C4-2B (cell line): ENCODE measurements at regions not wholly inside any gene's neighbourhood (a gene's known extent, or its start where the extent isn't known, plus 50 kb on each side); places are given as distances from the start of the nearest gene placed in this dataset.

Experiments
- ZFX ChIP-seq: fragments of 450-650 bp; IDR thresholded peaks from 2 replicates; pipeline ENCODE4 v1.6.1; 2017
- TF ChIP-seq, protein P1 (sequence below): fragments of 450-650 bp; conservative IDR thresholded peaks from 2 replicates; pipeline ENCODE4 v1.5.1; 2017; ENCODE audit warnings: mild to moderate bottlenecking

GRCh38 chr1:218499011-218499691 is 154.0 kb downstream of the TGFB2 start:
- TF ChIP-seq, protein P1, sequence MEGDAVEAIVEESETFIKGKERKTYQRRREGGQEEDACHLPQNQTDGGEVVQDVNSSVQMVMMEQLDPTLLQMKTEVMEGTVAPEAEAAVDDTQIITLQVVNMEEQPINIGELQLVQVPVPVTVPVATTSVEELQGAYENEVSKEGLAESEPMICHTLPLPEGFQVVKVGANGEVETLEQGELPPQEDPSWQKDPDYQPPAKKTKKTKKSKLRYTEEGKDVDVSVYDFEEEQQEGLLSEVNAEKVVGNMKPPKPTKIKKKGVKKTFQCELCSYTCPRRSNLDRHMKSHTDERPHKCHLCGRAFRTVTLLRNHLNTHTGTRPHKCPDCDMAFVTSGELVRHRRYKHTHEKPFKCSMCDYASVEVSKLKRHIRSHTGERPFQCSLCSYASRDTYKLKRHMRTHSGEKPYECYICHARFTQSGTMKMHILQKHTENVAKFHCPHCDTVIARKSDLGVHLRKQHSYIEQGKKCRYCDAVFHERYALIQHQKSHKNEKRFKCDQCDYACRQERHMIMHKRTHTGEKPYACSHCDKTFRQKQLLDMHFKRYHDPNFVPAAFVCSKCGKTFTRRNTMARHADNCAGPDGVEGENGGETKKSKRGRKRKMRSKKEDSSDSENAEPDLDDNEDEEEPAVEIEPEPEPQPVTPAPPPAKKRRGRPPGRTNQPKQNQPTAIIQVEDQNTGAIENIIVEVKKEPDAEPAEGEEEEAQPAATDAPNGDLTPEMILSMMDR = no peak
- no peak for TF ChIP-seq ZFX
